ENCODE measurements at regions not wholly inside any gene's neighbourhood (a gene's known extent, or its start where the extent isn't known, plus 50 kb on each side); places are given as distances from the start of the nearest gene placed in this dataset.

GRCh38 chr12:24025153-24025798, 75.8 kb upstream of the SOX5 start:
- H3K4me3 ChIP-seq (replicated peaks; ENCODE audit: insufficient read depth, low read length) = no peak overlapping the region
- TF ChIP-seq SPI1 (IDR thresholded peaks at IDR 0.05; ENCODE audit: borderline replicate concordance, low read depth) (no peak), CTCF (IDR thresholded peaks at IDR 0.05; ENCODE audit: insufficient read depth, low read length) (no peak), GABPA (IDR thresholded peaks at IDR 0.05; ENCODE audit: low read depth) (no peak), REST (IDR thresholded peaks at IDR 0.05; ENCODE audit: insufficient replicate concordance, low read depth) (no peak), POLR2AphosphoS5 (IDR thresholded peaks at IDR 0.05; ENCODE audit: low read depth) (no peak)
- DNase-seq (ENCODE audit: low read depth in 1 of 2, low spot score in 1 of 2) = no peak

GRCh38 chr12:24023081-24023480, 73.6 kb upstream of the SOX5 start:
- Histone ChIP-seq H3K27ac (replicated peaks) (no peak overlapping the region), H3K27me3 (ENCODE audit: insufficient read depth, poor library complexity, severe bottlenecking) (no peaks in the 10 kb centered on the region), H3K4me3 (replicated peaks; ENCODE audit: insufficient read depth, low read length) (no peak overlapping the region)
- DNase-seq (ENCODE audit: low read depth in 1 of 2, low spot score in 1 of 2) = no peak
- TF ChIP-seq GABPA (IDR thresholded peaks at IDR 0.05; ENCODE audit: low read depth) (no peak), CTCF (IDR thresholded peaks at IDR 0.05; ENCODE audit: insufficient read depth, low read length) (no peak), REST (IDR thresholded peaks at IDR 0.05; ENCODE audit: insufficient replicate concordance, low read depth) (no peak), POLR2AphosphoS5 (IDR thresholded peaks at IDR 0.05; ENCODE audit: low read depth) (no peak), SPI1 (IDR thresholded peaks at IDR 0.05; ENCODE audit: borderline replicate concordance, low read depth) (no peak)

More at GRCh38 chr12:24025153-24025798, 75.8 kb upstream of the SOX5 start:
- Histone ChIP-seq H3K27me3 (ENCODE audit: insufficient read depth, poor library complexity, severe bottlenecking) (no peaks in the 10 kb centered on the region), H3K27ac (replicated peaks) (no peak overlapping the region)

- Histone ChIP-seq H3K27ac (replicated peaks) (no peak overlapping the region), H3K4me3 (replicated peaks; ENCODE audit: insufficient read depth, low read length) (no peak overlapping the region), H3K27me3 (ENCODE audit: insufficient read depth, poor library complexity, severe bottlenecking) (no peaks in the 10 kb centered on the region)
- no peak for DNase-seq (ENCODE audit: low read depth in 1 of 2, low spot score in 1 of 2)
- TF ChIP-seq REST (IDR thresholded peaks at IDR 0.05; ENCODE audit: insufficient replicate concordance, low read depth) (no peak), SPI1 (IDR thresholded peaks at IDR 0.05; ENCODE audit: borderline replicate concordance, low read depth) (no peak), CTCF (IDR thresholded peaks at IDR 0.05; ENCODE audit: insufficient read depth, low read length) (no peak), POLR2AphosphoS5 (IDR thresholded peaks at IDR 0.05; ENCODE audit: low read depth) (no peak), GABPA (IDR thresholded peaks at IDR 0.05; ENCODE audit: low read depth) (no peak)
Measured at GRCh38 chr12:24021164-24021502, 71.7 kb upstream of the SOX5 start.
